Left kidney (tissue), 1 donor: ENCODE measurements at regions not wholly inside any gene's neighbourhood (a gene's known extent, or its start where the extent isn't known, plus 50 kb on each side); places are given as distances from the start of the nearest gene placed in this dataset.

Source experiments
- DNase-seq: peaks from one replicate; pipeline ENCODE4 v3.0.0-alpha.2; 2013

GRCh38 chr6:105763866-105764265, 322.3 kb upstream of the PRDM1 start:
- DNase-seq: no peak

GRCh38 chr6:105760746-105761145, 325.4 kb upstream of the PRDM1 start:
- DNase-seq: no peak

- no peak for DNase-seq
Observed at GRCh38 chr6:105759946-105760345, 326.2 kb upstream of the PRDM1 start.

GRCh38 chr6:105759015-105759414, 327.1 kb upstream of the PRDM1 start:
- no peak for DNase-seq

DNA sequence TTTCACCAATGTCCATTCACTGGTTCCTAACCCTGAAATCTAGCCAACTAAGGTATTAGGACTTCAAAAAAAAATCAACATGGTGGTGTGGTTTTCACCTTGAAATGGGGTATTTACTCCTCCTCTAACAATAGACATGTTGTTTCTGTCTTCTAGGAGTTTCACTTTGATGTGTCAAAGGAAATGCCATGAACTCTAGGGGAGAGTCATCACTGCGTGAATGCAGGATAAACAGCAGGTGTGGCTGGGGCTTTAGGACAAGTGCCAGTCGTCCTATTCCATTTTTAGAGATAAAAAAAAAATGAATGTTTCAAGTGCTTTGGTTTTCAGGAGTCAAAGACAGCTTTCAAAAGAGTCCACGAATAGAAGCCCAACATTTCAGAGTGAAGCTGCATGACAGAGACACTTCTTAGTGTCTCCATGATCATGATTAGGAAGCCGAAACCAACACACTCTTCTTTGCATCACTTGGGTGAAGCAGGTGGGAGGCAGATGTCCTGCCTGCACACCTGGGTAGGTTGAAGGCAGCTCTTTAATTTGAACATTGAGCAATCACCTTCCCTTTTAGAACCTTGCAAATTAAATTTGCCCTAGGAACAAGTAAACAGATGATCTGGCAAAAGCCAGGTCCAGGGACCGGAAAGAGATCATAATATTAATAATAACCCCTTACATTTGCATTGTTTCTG, 328.5 kb upstream of the PRDM1 start:
- no peak for DNase-seq

GRCh38 chr6:105755885-105756284, 330.3 kb upstream of the PRDM1 start:
- DNase-seq: no peak

- DNase-seq: no peak
Observed at GRCh38 chr6:105753620-105754211, 332.4 kb upstream of the PRDM1 start.

- no peak for DNase-seq
Observed at GRCh38 chr6:105753207-105753606, 332.9 kb upstream of the PRDM1 start.

- DNase-seq: no peak
Observed at GRCh38 chr6:105750089-105750488, 336.0 kb upstream of the PRDM1 start.

DNA sequence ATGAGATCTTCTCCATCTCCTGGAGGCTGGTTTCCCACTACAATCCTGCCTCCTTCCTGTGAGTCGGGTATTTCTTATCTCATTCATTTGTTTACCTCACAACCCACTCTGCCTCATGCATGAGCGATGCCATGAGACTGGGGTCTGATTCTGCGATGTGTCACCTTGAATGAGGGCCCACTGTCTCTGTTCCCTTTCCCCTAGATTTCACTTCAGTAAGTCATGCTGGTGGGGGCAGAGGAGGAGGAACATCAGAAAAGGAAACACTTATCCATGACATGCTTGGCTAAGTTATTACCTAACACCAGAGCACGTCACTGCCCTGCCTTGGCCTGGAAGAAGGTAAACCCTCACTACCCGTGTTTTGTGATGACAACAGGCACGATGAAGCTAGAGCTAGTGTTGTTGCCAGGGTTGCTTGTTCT, 337.4 kb upstream of the PRDM1 start:
- DNase-seq: no peak

DNA sequence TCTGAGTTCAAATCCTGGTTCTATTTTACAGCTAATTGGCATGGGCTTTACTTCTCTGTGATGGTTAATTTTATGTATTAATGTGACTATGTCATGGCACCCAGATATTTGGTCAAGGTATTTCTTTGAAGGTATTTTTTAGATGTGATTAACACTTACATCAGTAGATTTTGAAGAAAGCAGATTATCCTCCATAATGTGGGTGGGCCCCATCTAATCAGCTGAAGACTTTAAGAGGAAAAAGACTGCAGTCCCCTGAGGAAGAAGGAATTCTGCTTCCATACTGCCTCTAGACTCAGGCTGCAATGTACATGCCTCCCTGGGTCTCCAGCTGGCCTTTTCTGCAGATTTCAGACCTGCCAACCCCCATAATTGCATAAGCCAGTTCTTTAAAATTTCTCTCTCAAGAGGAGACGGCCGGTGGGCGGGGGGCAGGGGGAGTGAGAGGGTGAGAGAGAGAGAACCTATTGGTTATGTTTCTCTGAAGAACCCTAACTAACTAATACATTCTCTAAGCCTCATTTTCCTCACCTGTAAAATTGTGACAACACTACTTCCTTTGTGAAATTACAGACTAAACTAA, 338.2 kb upstream of the PRDM1 start:
- DNase-seq: no peak

DNA sequence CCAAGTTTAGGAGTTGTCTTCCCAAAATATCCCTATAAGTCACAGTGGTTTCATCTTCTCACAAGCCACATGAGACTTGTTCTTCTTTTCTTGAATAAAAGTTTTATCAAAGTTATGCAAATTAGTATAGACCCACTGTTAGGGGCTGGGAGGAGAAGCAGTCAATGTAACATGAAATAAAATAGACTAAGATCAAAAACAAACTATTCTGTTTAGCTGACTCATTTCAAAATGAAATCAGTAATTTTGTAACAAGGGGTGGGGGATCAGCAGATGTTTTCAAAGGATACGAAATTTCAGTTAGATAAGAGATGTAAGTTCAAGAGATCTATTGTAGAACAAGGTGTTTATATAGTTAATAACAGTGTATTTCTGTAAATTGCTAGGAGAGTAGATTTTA, 339.6 kb upstream of the PRDM1 start:
- no peak for DNase-seq

GRCh38 chr6:105746130-105746505, 340.0 kb upstream of the PRDM1 start:
- DNase-seq: no peak

GRCh38 chr6:105745464-105746129, 340.5 kb upstream of the PRDM1 start:
- DNase-seq: no peak

- no peak for DNase-seq
Observed at GRCh38 chr6:105744815-105745214, 341.3 kb upstream of the PRDM1 start.

DNA sequence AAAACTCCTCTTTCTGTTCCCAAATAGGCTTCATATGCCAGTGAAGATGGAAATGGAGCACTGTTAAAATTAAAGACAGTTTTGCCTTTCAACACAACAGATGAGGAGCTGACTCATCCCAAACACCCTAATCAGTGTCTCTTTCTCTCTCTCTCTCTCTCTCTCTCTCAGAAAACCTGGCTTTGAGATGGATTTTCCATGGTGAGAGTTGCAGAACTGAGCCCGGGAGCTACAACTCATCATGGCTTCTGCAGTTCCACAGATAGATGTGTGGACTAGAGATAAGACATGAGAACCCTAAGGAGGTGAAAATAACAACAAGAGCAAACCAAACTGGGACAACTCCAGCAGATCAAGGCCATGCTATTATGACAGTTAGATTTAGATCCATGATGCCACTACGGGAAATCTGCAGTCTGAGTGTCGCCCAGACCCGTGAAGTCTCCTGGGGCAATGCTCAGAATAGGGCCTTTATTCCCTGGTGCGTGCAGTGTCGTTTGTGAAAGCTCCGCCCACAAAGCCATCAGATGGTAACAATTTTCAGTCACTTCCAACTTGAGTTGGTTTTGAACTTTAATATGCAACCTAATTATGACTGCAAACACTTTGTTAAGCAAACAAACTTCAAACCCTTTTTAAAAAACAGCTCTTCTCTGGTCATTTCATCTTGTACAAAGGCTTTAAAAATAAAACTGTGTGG, 338.2 kb upstream of the PREP start:
- DNase-seq: no peak

DNA sequence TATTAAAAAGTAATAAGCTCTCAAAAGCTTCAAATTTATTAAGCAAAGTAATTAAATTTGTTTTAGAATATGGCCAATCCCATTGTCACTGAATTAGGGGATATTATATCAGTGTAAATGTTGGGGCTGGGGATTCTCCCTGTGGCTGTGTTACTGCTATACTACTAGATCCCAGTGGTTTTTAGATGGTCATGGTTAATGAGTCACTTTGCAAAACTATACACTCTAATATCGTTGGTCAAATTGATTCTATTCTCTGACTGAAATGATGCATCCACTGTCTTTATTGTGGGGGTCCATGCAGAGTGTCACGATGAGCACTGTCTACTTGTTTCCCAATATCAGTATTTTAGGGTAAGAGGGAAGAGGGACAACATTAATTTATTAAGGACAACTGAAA, 336.9 kb upstream of the PREP start:
- DNase-seq: no peak

- DNase-seq: no peak
Observed at GRCh38 chr6:105733556-105734162, 330.8 kb upstream of the PREP start.

GRCh38 chr6:105728995-105729394, 326.1 kb upstream of the PREP start:
- no peak for DNase-seq

GRCh38 chr6:105726902-105727655, 324.2 kb upstream of the PREP start:
- no peak for DNase-seq

DNA sequence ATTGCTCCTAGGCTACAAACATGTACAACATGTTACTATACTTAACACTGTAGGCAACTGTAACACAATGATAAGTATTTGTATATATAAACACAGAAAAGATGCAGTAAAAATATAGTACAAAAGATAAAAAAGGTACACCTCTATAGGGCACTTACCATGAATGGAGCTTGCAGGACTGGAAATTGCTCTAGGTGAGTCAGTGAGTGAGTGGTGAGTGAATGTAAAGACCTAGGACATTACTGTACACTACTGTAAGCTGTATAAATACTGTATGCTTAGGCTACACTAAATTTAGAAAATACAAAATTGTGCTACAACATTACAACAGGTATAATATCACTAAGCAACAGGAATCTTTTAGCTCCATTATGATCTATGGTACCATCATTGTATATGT, 312.0 kb upstream of the PREP start:
- no peak for DNase-seq
